ENCODE measurements at regions not wholly inside any gene's neighbourhood (a gene's known extent, or its start where the extent isn't known, plus 50 kb on each side); places are given as distances from the start of the nearest gene placed in this dataset.

DNA sequence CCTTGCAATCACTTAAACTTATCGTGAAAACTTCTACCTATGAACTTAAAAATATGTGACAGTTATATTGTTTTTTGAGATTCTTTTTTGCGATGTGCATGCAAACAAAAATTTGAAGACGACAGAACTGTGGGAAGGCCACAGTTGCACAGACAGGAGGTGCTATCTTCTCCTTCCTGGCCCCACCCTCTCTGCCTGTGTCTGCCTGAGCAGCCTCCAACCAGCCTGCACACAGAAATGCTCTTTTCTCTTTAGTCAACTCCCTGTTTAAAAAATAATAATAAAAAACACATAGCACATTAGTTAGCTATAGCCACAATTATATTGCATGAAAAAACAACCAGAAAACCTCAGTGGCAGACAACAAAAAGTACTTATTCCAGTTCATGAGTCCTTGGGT lies 212.2 kb downstream of the ZNF621 start:
- no peak for TF ChIP-seq CTCF (conservative IDR thresholded peaks at IDR 0.05)
- Mint-ChIP-seq H3K4me1 (peaks cover 10 to 12% of the 10 kb centered on the region in 2 experiments), H3K27me3 (ENCODE audit: low read depth) (no peaks in the 10 kb centered on the region; the same call in 1 of the 2 replicates), H3K9me3 (no peaks in the 10 kb centered on the region), H3K4me3 (no peak overlapping the region), H3K36me3 (ENCODE audit: insufficient read depth in 1 of 3, low read depth in 3 of 3) (no peaks in the 10 kb centered on the region), H3K27ac (no peak overlapping the region)
- Histone ChIP-seq H3K27me3 (ENCODE audit: insufficient read depth, low read length) (no peaks in the 10 kb centered on the region), H3K79me2 (ENCODE audit: insufficient read depth, low read length) (no peaks in the 10 kb centered on the region), H4K91ac (ENCODE audit: insufficient read length, low read depth, low read length) (no peak overlapping the region), H2AFZ (ENCODE audit: low read length) (no peak overlapping the region), H2BK15ac (ENCODE audit: low read depth, low read length) (no peak overlapping the region), H3K79me1 (ENCODE audit: insufficient read depth, low read depth, low read length, poor library complexity, severe bottlenecking) (no peaks in the 10 kb centered on the region), H2BK5ac (ENCODE audit: insufficient read length, low read length) (no peak overlapping the region), H3K4me2 (ENCODE audit: insufficient read depth, insufficient read length, low read length) (no peak overlapping the region), H3K9ac (ENCODE audit: extremely low read depth, insufficient read length, low read length) (no peak overlapping the region), H3K18ac (ENCODE audit: insufficient read length, low read depth, low read length) (no peak overlapping the region), H2BK20ac (ENCODE audit: low read depth, low read length, poor library complexity, severe bottlenecking) (no peak overlapping the region), H3K27ac (ENCODE audit: insufficient read length, low read depth, low read length) (no peak overlapping the region), H3K9me3 (ENCODE audit: control insufficient read depth, low read depth, low read length) (no peaks in the 10 kb centered on the region), H4K8ac (replicated peaks; ENCODE audit: insufficient read length, low read depth, low read length) (no peak overlapping the region), H2BK120ac (ENCODE audit: low read depth, low read length, poor library complexity, severe bottlenecking) (no peak overlapping the region), H3K23me2 (ENCODE audit: insufficient read length, low read depth, low read length, poor library complexity, severe bottlenecking) (no peaks in the 10 kb centered on the region), H2BK12ac (ENCODE audit: insufficient read length, low read depth, low read length) (no peak overlapping the region), H3K4ac (ENCODE audit: low read depth, low read length) (no peak overlapping the region), H4K20me1 (ENCODE audit: control insufficient read depth, insufficient read depth, insufficient read length) (no peaks in the 10 kb centered on the region), H3K14ac (ENCODE audit: insufficient read depth, low read length) (no peak overlapping the region), H3K4me1 (ENCODE audit: insufficient read depth, low read length) (no peaks in the 10 kb centered on the region), H3K56ac (ENCODE audit: insufficient read length, low read depth, low read length) (no peak overlapping the region), H3T11ph (ENCODE audit: low read length) (no peak overlapping the region), H2AK5ac (ENCODE audit: insufficient read length, low read length) (no peak overlapping the region), H4K5ac (ENCODE audit: insufficient read length, low read depth, low read length) (no peak overlapping the region), H3K23ac (ENCODE audit: insufficient read length, low read depth, low read length) (no peak overlapping the region)
- DNase-seq = no peak
- WGBS (ENCODE audit: extremely low coverage, insufficient read length, low lambda C conversion rate) = no CpG with 5 or more reads among the region's 3 CpGs

Data from H9 (cell line).